ENCODE measurements at regions not wholly inside any gene's neighbourhood (a gene's known extent, or its start where the extent isn't known, plus 50 kb on each side); places are given as distances from the start of the nearest gene placed in this dataset.
A peak's percentile ranks its signal among the peaks of the same experiment; 100 is the strongest.
"Not testable (repeated sequence)": the region's sequence is repeated elsewhere in the genome, so short reads cannot be mapped to it uniquely, and the experiment has no call there.

DNA sequence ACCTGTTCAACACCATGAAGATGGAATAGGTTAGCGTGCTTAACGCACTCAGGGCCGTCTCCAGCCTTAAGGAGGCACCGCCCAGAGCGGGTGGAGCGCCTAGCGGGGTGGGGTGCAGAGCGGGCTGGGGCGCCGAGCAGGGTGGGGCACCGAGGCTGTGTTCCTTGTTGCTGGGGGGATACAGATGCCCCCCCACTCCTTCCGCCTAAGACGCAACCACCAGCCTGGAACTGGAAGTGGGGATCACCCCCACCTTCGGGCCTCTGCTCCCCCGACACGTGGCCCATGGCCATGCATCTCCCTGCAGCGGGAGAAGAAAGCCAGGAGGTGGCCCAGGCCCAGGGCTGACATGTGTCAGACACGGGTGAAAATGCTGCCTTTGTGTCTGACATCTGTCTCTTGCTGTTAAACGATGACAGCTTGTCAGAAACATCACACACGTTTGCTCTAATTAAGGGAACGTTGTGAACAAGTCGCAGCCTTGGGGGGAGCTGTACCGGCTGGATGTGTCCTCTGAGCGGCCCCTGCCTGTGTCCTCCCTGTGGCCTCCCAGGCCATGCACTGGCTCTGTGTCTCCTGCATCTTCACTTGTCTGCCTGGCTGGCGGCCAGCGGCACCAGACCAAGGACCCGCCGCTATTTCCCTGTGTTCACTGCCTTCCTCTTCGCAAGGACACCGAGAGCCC is 192.5 kb downstream of the LAT start:
- not testable (repeated sequence) for H3K27ac ChIP-seq; DNase-seq (ENCODE audit: low read depth, low spot score)

DNA sequence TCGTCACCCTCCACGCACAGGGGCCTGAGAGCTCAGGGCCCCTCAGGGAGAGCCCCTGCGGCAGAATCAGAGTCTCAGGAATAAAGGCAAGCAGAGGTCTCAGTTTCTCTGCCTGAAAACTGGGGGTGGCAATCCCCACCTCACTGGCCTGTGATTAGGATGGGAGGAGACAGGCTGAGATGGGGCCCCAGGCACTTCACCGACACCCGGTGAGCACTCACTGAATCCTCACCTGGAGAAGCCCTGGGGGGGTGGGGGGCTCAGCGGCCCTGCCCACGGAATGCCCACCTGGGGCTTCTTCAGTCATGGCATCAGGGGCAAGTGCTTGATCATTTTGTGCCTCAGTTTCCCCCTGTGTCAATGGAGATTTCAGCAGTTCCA is 192.0 kb downstream of the LAT start:
- not testable (repeated sequence) for H3K27ac ChIP-seq; DNase-seq (ENCODE audit: low read depth, low spot score)

DNA sequence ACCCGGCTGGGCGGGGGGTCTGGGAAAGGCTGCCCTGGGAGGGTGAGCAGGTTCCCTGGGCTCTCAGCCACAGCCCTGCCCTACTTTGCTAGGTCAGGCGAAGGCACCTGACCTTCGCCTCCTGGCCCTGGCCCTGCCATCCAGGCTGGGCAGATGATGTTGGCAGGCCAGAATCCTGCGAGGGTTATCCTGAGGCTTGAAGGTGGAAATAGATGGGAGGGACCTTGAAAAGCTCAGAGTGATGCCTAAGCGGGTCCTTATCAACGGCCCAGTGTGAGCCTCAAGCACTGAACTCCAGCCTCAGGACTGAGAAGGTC is 191.3 kb downstream of the LAT start:
- DNase-seq (ENCODE audit: low read depth, low spot score); H3K27ac ChIP-seq: not testable (repeated sequence)

DNA sequence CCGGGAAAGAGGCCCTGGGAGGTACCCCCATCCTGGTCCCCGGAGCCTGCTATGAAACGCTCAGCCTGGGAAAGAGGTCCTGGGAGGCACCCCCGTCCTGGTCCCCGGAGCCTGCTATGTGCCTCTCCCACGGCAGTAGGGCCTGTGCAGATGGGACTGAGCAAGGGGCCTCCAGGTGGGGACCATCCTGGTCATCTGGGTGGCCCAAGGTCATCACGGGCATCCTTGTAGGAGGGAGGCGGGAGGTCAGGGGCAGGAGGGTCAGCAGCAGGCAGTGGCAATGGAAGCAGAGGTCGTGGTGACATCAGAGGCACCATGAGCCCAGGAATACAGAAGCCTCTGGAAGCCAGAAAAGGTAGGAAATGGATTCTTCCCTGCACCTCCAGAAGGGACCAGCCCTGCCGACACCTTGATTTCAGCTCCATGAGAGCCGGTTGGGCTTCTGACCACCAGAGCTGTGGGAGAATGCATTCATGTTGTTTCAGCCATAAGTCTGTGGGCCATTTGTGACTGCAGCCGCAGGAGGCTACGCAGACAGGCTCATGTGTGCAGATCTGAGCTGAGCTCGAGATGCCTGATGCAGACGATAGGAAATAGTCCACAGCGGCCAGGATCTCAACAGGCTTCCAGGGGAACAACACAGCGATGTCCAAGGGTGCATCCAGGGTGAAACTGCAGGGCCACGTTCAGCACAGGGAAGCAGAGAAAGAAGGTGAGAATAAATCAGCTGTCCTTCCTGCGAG is 190.7 kb downstream of the LAT start:
- H3K27ac ChIP-seq, result not testable (repeated sequence)

DNA sequence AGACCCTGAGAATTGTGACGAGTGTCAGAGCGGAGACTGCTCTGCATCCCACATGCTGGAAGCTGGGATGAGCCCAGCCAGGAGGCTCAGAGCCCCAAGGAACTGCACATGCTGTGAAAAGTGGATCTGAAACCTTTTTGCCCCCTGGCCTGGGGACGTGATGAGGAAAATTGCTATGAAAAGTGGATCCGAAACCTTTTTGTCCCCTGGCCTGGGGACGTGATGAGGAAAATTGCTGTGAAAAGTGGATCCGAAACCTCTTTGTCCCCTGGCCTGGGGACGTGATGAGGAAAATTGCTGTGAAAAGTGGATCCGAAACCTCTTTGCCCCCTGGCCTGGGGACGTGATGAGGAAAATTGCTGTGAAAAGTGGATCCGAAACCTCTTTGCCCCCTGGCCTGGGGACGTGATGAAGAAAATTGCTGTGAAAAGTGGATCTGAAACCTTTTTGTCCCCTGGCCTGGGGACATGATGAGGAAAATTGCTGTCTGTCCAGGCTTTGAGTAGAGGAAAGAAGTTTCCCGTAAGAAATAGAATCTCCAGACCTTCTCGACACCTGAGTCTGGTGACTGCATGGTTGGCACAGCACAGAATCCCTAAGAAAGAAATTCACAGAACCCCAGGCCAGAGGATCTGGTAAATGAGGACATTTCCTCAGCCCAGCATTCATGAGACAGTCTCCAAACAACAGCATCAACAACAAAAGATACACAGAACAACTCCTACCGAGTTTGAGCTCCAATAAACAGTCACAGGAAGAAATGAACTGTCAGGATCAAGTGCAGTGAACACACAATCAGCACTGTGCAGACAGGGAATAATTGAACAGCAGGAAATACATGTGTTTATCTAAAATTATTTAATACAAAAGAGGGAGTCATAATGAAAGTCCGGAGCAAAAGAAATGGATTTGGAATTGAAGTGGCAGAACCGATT is 188.8 kb downstream of the LAT start:
- DNase-seq (ENCODE audit: low read depth, low spot score); H3K27ac ChIP-seq: not testable (repeated sequence)

More for the DNA sequence above, 190.7 kb downstream of the LAT start:
- not testable (repeated sequence) for DNase-seq (ENCODE audit: low read depth, low spot score)

DNA sequence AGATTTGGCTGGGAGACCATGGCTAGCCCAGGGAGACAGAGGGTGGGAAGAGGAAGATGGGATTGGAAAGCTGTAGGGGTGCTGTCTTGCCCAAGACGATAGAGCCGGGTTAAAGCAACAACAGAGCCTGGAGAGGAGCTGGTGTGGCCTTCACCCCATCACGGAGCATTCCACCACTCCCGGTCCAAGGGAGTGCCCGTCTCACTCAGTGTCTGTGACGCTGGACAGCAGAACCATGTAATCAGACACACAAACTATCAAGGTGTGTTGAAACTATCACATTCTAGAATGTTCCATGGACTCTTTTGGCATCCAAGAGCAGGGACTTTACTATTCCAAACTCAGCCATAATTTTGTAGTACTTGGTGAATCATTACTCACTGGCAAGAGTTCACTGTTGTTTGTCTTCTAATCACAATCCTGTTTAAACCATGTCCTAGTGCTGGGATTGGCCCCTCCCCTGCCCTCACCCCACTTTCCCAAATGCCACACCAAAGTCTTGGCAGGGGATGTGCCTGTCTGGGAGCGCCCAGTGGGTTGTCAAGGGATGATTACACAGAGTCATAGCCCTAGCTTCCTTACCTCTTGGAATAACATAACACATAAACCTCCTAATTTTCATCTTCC is 187.4 kb downstream of the LAT start:
- DNase-seq (ENCODE audit: low read depth, low spot score); H3K27ac ChIP-seq: not testable (repeated sequence)

DNA sequence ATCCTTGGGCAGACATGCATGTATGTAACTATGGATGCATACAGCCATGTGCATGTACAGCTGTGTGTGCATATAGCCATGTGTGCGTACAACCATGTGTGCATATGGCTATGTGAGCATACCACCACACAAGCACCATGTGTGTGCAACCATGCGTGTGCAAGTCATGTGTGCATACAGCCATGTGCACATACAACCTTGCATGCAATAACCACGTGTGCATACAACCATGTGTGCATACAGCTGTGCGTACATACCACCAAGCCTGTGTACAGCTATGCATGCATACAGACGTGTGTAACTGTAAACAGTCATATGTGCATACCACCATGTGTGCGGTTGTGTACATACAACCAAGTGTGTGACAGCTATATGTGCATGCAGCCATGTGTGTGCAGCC is 186.4 kb downstream of the LAT start:
- H3K27ac ChIP-seq; DNase-seq (ENCODE audit: low read depth, low spot score): not testable (repeated sequence)

DNA sequence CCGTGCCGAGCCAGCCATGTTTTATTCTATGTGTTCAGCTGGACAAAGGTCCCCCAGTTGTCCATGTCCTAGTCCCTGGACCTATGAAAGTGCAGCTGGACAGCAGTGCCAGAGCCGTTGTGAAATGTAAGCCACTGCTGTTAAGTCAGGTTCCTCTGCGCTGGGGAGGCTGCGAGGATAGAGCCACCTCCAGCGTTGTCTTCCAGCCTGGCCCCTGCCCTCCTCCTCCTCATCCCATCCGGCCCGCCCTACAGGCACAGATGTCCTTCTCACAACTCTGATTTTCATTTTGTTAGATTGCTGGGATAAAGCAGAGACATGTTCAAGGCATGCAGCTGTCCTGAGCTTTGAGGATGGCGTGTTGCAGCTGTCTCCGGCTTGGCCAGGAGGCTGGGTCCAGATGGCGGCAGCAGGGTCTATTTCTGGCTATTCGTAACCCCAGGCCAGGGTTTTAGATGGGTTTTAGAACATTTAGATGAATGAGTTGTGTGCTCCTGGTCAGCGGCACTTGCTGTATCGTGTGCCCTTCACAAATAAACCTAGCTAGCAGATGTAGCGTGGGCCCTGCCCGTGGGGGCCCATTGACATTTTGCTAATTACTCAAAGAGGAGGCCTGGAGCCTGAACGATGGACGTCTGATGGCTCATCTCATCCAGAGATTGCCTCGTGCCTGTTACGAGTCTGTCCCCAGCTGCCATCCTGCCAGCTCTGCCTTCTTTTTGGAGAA is 185.7 kb downstream of the LAT start:
- not testable (repeated sequence) for DNase-seq (ENCODE audit: low read depth, low spot score); H3K27ac ChIP-seq

DNA sequence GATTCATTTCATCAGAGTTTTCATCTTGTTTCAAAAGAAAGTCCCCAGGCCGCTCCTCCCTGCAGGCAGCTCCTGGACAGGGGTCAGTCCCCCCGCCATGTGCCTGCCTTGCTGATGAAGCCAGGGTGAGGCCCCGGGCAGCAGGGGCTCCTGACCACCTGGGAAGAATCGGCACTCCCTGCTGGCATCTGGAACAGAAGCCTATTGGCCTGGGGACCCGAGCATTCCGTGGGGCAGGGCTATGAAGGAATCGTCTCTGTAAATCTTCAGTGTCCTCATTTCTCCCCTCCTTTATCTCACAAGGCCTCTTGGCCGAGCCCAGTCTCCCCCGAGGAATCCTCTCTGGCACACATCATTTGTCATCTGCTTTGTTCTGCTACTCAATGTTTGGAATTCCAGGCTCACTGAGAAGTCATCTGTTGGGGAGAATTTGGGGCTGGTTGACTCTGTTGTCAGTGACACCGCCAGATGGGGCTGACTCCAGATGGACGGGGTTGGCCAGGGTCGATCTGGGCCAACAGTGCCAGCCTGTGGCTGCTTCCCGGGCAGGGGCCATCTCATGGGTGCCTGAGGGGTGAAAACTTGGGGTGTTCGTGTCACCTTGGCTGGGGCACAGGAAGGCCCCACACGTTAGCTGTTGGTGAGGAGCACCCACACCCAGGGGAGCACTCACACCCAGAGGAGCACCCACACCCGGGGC is 184.6 kb downstream of the LAT start:
- not testable (repeated sequence) for H3K27ac ChIP-seq; DNase-seq (ENCODE audit: low read depth, low spot score)

DNA sequence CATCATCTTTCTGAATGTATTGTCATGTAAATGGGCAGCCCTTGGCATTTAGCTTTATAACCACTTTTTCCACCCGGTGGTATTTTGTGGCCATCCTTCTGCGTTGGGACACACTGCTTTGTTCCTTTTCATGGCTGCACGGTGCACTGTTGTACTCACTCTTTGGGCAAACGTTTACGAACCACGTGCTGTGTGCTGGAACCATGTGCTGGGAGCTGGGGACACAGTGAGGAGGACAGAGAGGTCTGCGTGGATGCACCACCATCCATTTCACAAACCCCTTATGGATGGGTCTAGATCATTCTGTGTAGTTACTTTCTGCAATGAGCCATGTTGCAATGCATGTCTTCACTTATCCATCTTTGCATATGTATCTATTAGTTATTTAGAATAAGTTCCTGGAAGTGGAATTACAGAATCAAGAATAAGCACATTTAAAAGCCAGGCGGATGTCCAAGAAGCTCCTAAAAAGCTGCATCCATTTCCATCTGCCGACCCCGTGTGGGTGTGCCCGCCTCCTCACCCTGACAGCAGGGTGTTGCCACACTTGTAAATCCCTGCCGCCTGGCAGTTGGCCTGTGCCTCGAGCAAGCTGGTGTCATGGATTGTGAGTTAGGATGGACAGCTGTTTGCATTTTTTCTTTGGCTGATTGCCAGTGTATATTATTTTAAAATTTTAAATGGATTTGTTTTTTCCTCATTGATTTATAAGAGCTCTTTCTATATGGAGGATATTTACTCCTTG is 183.8 kb downstream of the LAT start:
- H3K27ac ChIP-seq; DNase-seq (ENCODE audit: low read depth, low spot score): not testable (repeated sequence)

DNA sequence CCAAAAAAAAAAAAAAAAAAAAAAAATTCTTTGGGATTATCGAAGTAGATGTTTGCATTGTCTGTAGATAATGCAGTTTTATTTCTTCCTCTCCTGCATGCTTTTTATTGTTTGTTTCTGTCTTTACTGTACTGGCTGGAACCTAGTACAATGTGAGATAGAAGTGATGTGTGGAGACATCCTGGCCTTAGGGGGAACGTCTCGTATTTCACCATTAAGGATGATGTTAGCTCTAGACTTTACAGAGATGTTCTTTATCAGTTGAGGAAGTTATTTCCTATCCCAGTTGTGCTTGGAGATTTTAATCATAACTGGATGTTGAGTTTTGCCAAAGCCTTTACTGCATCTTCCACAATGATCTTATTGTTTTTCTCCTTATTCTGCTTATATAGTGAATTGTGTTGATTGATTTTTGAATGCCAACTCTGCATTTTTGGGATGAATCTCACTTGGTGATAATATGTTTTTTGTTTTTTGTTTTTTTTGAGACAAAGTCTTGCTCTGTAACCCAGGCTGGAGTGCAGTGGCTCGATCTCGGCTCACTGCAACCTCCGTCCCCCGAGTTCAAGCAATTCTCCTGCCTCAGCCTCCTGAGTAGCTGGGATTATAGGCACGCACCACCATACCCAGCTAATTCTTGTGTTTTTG is 179.7 kb downstream of the LAT start:
- H3K27ac ChIP-seq; DNase-seq (ENCODE audit: low read depth, low spot score): not testable (repeated sequence)

DNA sequence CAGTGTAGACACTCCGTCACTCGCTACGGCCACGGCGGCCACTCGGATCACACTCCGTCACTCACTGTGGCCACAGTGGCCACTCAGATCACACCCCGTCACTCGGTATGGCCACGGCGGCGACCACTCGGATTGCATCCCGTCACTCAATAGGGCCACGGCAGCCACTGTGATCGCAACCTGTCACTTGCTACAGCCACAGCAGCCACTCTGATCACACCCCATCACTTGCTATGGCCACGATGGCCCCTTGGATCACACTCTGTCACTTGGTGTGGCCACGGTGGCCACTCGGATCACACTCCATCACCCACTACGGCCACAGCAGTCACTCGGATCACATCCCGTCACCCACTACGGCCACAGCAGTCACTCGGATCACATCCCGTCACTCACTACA is 175.3 kb downstream of the LAT start:
- DNase-seq (ENCODE audit: low read depth, low spot score); H3K27ac ChIP-seq: not testable (repeated sequence)

DNA sequence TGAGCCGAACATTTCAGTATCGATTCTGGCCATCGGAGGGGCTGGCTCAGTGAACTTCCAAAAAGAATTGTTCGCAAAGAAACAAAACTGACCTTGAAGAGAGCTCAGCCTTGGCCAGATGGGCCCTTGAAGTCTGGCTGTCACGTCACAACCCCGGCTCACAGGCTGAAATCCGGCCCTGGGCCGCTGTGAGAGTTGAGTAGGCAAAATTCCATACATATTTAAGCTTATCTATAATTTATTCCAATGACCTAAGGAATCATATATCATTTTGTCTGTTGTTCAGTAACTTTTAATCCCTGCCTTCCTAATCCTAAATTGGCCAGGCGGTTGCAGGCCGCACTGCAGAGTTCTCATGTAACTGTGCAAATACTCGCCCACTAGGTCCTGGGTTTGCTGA is 174.8 kb downstream of the LAT start:
- not testable (repeated sequence) for H3K27ac ChIP-seq; DNase-seq (ENCODE audit: low read depth, low spot score)

DNA sequence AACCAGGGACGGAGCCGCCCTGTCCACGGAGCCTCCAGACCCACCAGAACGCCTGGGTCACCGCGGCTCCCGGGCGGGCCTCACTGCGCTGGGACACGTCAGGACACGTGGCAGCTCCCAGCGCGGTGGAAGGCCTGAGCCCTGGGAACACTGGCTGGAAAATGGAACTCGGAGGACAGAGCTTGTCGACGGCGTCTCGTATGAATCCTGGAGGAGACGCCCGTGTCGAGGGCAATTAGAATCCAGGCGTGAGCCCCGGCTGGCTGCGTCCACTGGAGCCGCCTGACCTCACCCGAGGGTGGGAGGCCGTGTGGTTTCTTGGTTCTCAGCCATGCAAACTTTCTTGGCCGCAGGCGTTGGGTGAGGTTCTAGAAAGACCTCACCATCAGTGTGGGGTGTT is 173.9 kb downstream of the LAT start:
- no peak overlapping the region for H3K27ac ChIP-seq
- DNase-seq (ENCODE audit: low read depth, low spot score), result no peak

DNA sequence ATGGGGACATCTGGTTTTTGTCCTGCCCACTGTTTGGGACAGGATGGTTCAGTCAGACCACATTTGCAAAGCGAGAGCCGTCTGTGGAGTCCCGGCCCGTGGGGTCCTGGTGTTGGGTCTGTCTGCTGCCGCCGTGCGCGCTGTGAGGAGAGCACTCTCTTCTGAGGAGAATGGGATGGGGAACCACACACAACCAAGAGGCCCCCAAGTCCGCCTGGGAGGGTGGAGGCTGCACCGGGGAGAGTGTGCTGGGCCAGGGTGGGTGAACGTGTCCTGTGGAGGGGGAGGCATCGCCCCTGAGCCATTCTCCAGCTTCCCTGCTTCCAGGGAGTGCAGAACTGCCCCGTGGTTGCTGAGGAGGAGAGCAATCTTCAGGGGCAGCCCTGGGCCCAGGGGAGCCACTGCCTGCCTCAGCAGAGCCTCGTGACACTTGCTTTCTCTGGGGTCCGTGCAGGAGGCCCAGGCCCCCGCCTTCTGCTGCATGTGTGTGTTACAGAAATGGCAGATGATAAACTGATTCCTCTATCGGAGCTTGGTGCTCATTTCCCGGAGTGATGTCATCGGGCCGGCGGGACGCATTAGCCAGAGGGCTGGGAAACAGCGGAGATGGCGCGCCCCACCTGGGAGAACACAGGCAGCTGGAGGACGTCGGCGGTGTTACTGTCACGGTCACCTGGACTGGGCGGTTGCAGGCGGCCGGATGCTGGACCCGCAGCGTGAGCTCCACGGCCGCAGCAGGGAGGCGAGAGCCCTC is 173.4 kb downstream of the LAT start:
- not testable (repeated sequence) for H3K27ac ChIP-seq; DNase-seq (ENCODE audit: low read depth, low spot score)

DNA sequence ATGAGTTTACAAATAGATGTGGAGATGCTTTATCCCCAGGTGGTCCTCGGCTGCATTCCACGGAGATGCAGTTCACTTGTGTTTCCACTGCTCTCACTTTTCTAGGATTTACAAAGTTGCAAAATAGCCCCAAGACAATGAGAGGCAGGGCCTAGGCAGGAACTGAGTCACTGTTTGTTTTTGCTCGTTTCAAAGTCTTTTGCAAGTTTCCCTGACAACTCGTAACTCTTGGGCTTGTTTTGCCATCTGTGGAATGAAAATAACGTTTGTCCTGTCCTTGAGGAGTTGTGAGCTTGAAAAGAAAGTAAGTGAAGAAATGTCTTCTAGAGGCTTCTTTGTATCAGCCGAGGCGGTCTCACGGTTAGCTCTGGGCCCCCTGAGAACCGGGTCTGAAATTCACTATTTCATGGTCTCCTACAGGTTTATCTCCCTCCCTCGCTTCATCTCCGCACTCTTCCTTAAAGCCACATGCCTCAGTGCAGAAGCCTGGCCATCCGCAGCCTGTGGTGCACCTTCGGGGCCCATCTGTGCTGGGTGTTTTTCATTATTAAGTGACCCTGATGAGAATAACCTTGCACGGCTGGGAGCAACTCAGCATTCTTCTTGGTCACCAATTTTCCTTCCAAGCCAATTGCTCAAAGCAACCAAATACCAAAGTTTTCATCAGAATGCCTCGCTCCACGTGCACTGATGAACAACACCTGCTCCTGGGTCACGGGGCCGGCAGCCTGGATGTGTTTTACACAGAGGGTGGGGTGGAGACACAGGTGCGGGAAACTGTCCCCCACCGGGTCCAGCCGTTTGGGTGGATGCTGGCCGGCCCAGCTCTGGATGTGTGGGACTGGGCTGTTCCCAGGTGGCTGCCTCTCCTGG is 172.4 kb downstream of the LAT start:
- not testable (repeated sequence) for H3K27ac ChIP-seq
- DNase-seq (ENCODE audit: low read depth, low spot score), result peak; percentile 6

Data from epithelial cell of prostate (primary cell).